B cell (primary cell): ENCODE measurements at regions not wholly inside any gene's neighbourhood (a gene's known extent, or its start where the extent isn't known, plus 50 kb on each side); places are given as distances from the start of the nearest gene placed in this dataset.

Experiments used
- ATAC-seq: fragments of 200-7000 bp; cut with Tn5 transposase; one replicate; pipeline ENCODE4 v1.10.0; 2021; ENCODE audit warnings: low read depth, mild to moderate bottlenecking, moderate number of reproducible peaks, moderate library complexity
- CTCF ChIA-PET: fragments of 350-600 bp; sonication (Branson Sonifier 250); formaldehyde crosslinking; loops from one replicate; lab custom pipeline; 2021; ENCODE audit warnings: antibody characterized with exemption, inconsistent platforms; lab: Charles Lee
- POLR2A ChIA-PET: fragments of 350-600 bp; sonication (Branson Sonifier 250); formaldehyde crosslinking; loops from one replicate; lab custom pipeline; 2021; ENCODE audit warnings: antibody characterized with exemption; lab: Charles Lee
- DNase-seq: peaks from one replicate; pipeline ENCODE4 v3.0.0; 2013
- H2AFZ ChIP-seq: 2 replicates; pipeline ENCODE4 v1.6.1; 2012; ENCODE audit warnings: mild to moderate bottlenecking, low read depth, low read length; ENCODE audit not compliant: insufficient read depth, poor library complexity, severe bottlenecking
- H3K27ac ChIP-seq, 2 donors: 1 replicate in 1 of 2; 2 replicates in 1 of 2; pipeline ENCODE4 v1.5.1; 2012 to 2013; ENCODE audit warnings: low read length in 2 of 2, mild to moderate bottlenecking in 2 of 2, moderate library complexity in 1 of 2
- H3K27me3 ChIP-seq, 4 experiments: fragments of 200-600 bp in 1 of 4; sonication (generic) in 1 of 4; replicated peaks in 1 of 4; 1 replicate in 2 of 4; 2 replicates in 2 of 4; pipeline versions ENCODE4 v1.6.1 to v1.7.0; 2013 to 2016; ENCODE audit warnings: low read length in 3 of 4, mild to moderate bottlenecking in 2 of 4, mixed read lengths in 1 of 4, moderate library complexity in 1 of 4; ENCODE audit not compliant: insufficient read depth in 4 of 4, control insufficient read depth in 3 of 4; ENCODE audit errors: control extremely low read depth in 1 of 4
- H3K36me3 ChIP-seq, 2 experiments: replicated peaks in 1 of 2; 1 replicate in 1 of 2; 2 replicates in 1 of 2; pipeline versions ENCODE4 v1.6.1 to v1.7.1; 2013; ENCODE audit warnings: low read length in 1 of 2; ENCODE audit not compliant: insufficient read depth in 2 of 2, control insufficient read depth in 1 of 2; ENCODE audit errors: control extremely low read depth in 1 of 2, extremely low read depth in 1 of 2
- H3K4me1 ChIP-seq, 2 donors: fragments of 200-600 bp in 1 of 2; sonication (generic) in 1 of 2; 1 replicate in 1 of 2; 2 replicates in 1 of 2; pipeline versions ENCODE4 v1.5.1 to v1.6.1; 2013 to 2017; ENCODE audit warnings: low read length in 2 of 2; ENCODE audit not compliant: control insufficient read depth in 2 of 2, insufficient read depth in 2 of 2
- H3K4me2 ChIP-seq: replicated peaks from 2 replicates; pipeline ENCODE3; 2012; ENCODE audit warnings: mild to moderate bottlenecking, low read depth, low read length; ENCODE audit not compliant: poor library complexity, severe bottlenecking
- H3K4me3 ChIP-seq, 5 experiments: fragments of 200-600 bp in 1 of 5; sonication (generic) in 1 of 5; 1 replicate in 3 of 5; 2 replicates in 2 of 5; pipeline versions ENCODE4 v1.5.1 to v1.7.0; 2011 to 2016; ENCODE audit warnings: low read length in 4 of 5, mild to moderate bottlenecking in 4 of 5, low read depth in 2 of 5, control low read depth in 1 of 5, moderate library complexity in 1 of 5; ENCODE audit not compliant: insufficient read depth in 1 of 5; ENCODE audit errors: control extremely low read depth in 1 of 5, extremely low read depth in 1 of 5
- H3K79me2 ChIP-seq: fragments of 200-600 bp; sonication (generic); one replicate; pipeline ENCODE4 v1.6.0; 2016; ENCODE audit warnings: low read length; ENCODE audit not compliant: control insufficient read depth, insufficient read depth
- H3K9ac ChIP-seq: fragments of 200-600 bp; sonication (generic); 2 replicates; pipeline ENCODE4 v1.6.1; 2017; ENCODE audit warnings: mild to moderate bottlenecking, low read length, moderate library complexity
- H3K9me3 ChIP-seq, 3 donors: one replicate each; pipeline versions ENCODE4 v1.6.1 to v1.7.1; 2013; ENCODE audit warnings: low read length in 2 of 3; ENCODE audit not compliant: control insufficient read depth in 2 of 3, insufficient read depth in 1 of 3; ENCODE audit errors: control extremely low read depth in 1 of 3
- H4K20me1 ChIP-seq: 2 replicates; pipeline ENCODE4 v1.6.0; 2012; ENCODE audit warnings: mild to moderate bottlenecking, low read length; ENCODE audit not compliant: insufficient read depth, control insufficient read depth, poor library complexity, severe bottlenecking
- H3K27ac Mint-ChIP-seq: one replicate; pipeline ENCODE4 v1.8.0; 2021; ENCODE audit warnings: mixed read lengths
- H3K27me3 Mint-ChIP-seq: one replicate; pipeline ENCODE4 v1.8.0; 2021; ENCODE audit warnings: mixed read lengths
- H3K4me1 Mint-ChIP-seq: one replicate; pipeline ENCODE4 v1.8.0; 2021; ENCODE audit warnings: mixed read lengths
- H3K4me3 Mint-ChIP-seq: one replicate; pipeline ENCODE4 v1.8.0; 2021; ENCODE audit warnings: mixed read lengths
- H3K9me3 Mint-ChIP-seq: one replicate; pipeline ENCODE4 v1.8.0; 2022; ENCODE audit warnings: mixed read lengths; ENCODE audit not compliant: insufficient read depth
- CTCF ChIP-seq: fragments of 200-600 bp; IDR thresholded peaks from one replicate; pipeline ENCODE4 v1.8.0; 2022; ENCODE audit warnings: antibody characterized with exemption, mild to moderate bottlenecking
- EZH2 ChIP-seq: IDR thresholded peaks from 2 replicates; pipeline ENCODE4 v1.6.1; 2012; ENCODE audit warnings: borderline replicate concordance, low read depth, mild to moderate bottlenecking, moderate library complexity, low read length; ENCODE audit not compliant: insufficient read depth, poor library complexity, severe bottlenecking
- WGBS: methylation state at CpG from one replicate; pipeline ENCODE4 v1.1.5; 2013; ENCODE audit warnings: missing lambda C conversion rate; ENCODE audit not compliant: insufficient coverage; 5-methylcytosine and 5-hydroxymethylcytosine counted together
- intact Hi-C: fragments of 100-400 bp; cut with micrococcal nuclease; formaldehyde crosslinking; loops from one replicate; pipeline ENCODE4 v1.10.0; 2022

GRCh38 chr6:15952231-15953151 is 176.4 kb upstream of the MYLIP start:
- Mint-ChIP-seq H3K4me1 (peaks cover 17% of the 10 kb centered on the region), H3K9me3 (no peaks in the 10 kb centered on the region), H3K27ac (no peak overlapping the region), H3K4me3 (no peak overlapping the region), H3K27me3 (no peaks in the 10 kb centered on the region)
- WGBS, result 79% methylated on average over 7 of the region's 8 CpGs
- ChIA-PET CTCF (no interaction called here), POLR2A (interaction anchor here (1.6 kb wide), 1 partner anchor 51 kb away, joined by 3 read pairs; no protein-coding TSS in a partner anchor)
- Histone ChIP-seq H3K4me1 (no peaks in the 10 kb centered on the region), H3K9me3 (peaks cover 0 to 10% (median 0%) of the 10 kb centered on the region in 3 donors), H3K36me3 (no peaks in the 10 kb centered on the region), H3K79me2 (no peaks in the 10 kb centered on the region), H3K9ac (no peak overlapping the region), H3K4me3 (no peak overlapping the region), H3K27me3 (no peaks in the 10 kb centered on the region), H4K20me1 (no peaks in the 10 kb centered on the region), H2AFZ (no peak overlapping the region), H3K27ac (no peak overlapping the region), H3K4me2 (no peak overlapping the region)
- no peak for DNase-seq
- TF ChIP-seq CTCF, result no peak
- no peak for TF ChIP-seq EZH2
- no peak for ATAC-seq
- intact Hi-C loops, result no loop called here
